DMS79 (cell line): ENCODE measurements at regions not wholly inside any gene's neighbourhood (a gene's known extent, or its start where the extent isn't known, plus 50 kb on each side); places are given as distances from the start of the nearest gene placed in this dataset.
"Not testable (repeated sequence)": the region's sequence is repeated elsewhere in the genome, so short reads cannot be mapped to it uniquely, and the experiment has no call there.

Source experiments
- DNase-seq: peaks from one replicate; lab custom pipeline; 2025; lab: John Stamatoyannopoulos, UW

GRCh38 chr2:224147174-224147573 is 108.1 kb upstream of the SERPINE2 start:
- DNase-seq, result no peak

GRCh38 chr2:224146356-224147160 is 107.5 kb upstream of the SERPINE2 start:
- no peak for DNase-seq

- DNase-seq, result no peak
Observed at GRCh38 chr2:224145751-224146355, 106.8 kb upstream of the SERPINE2 start.

DNA sequence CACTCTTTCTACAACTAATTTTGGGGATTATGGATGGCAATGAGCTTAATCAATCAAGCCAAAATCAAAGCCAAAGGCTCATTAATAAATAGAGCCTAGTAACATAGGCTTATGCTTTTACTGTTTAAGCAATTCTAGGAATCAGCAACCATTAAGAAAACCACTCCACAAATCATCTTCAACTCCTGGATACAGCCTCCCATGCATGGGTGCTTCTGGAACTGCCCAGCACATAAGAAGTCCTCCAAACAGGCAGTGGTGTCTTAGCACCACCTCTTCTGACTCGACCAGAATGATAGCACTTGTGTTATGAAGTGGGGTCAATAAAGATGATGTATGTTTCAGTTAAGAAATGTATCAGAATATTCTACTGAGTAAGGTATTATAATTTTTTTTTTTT is 104.4 kb upstream of the SERPINE2 start:
- DNase-seq, result no peak

DNA sequence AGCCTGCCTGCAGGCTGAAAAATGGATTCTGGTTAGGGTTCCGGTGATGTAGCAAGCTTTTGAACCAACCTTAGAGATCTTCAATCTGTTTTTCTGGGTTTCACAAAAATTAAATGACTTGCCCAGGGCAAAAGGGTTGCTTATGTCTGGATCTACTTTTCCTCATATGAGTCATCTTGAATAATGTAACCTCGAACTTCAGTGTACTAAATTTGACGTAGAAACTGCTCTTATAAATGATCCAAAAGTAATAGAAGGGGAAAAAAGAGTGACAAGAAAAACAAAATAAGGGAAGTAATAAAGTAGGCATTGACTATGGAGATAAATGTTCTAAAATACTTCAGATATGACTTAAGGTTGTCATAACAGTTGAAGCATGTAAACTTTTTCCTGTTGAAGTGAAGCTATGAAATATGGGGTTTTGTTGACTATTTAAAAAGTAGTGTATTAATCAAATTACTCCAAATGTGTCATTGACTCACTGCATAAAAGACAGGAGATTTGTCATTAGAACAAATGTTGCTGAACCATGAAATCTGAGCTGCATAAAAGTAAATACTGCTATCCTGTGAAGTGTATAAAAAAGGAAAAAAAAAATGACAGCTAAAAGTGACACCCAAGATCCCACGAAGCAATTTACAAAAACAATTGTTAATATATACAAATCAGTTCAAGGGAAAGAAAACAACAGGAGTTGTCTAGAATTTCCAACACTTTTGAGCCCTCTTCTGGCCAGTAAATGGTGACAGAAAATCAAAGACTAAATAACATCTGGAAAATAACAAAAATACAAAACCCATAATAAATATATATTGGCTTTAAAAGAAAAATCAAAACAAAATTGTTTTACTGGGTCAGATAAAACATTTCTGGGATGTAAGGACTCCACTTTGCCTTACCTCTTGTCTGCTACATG is 103.6 kb upstream of the SERPINE2 start:
- no peak for DNase-seq

GRCh38 chr2:224141304-224141703 is 102.2 kb upstream of the SERPINE2 start:
- DNase-seq, result no peak

- DNase-seq, result no peak
Observed at GRCh38 chr2:224137208-224137607, 98.1 kb upstream of the SERPINE2 start.

DNA sequence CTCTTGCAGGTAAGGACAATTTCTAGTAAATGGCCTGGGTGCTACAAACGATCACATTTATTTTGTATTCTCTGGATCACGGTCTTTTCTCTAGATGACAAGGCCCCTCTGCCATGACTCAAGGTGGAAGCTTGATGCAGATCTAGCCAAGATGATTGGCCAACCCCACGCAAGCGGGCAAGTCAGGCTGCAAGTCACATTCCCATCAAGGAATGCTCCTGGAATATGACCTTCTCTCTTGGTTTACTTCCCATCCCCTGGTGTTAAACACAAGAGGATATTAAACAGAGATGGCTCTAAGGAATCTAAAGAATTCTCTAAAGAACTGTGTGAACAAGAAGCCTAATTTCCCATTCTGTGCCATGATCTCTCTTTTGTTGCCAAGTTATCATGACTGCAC is 97.3 kb upstream of the SERPINE2 start:
- no peak for DNase-seq

GRCh38 chr2:224135881-224136280 is 96.8 kb upstream of the SERPINE2 start:
- DNase-seq, result no peak

- no peak for DNase-seq
Observed at GRCh38 chr2:224134003-224134734, 95.1 kb upstream of the SERPINE2 start.

GRCh38 chr2:224133387-224133786 is 94.3 kb upstream of the SERPINE2 start:
- DNase-seq, result no peak

DNA sequence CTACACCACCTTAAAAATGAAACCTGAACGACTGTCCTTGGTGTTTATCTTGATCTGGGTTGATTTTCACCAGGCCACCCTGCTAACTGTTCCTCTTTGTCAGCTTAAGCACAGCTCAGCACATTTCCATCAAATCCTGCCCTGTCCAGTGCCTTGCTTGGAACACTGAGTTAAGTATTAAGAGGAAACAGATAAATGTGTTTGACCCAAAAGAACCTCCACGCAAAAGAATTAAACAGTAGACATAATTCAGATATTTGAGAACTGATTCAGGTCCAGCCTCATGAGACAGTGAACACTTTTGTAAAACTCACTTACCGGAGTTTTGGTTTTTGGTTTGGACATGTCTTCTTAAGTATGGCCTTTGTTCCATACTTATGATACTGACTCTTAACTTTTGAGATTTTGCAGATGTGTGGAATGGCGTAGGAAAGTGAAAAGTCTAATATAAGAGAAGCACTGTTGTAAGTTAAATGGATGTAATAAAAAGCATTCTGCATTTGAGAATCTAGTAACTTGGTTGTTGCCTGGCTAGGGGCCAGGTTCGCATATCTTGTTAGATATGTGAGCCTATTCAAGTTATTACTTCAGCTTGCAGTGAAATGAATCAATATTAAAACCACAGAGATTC is 88.9 kb upstream of the SERPINE2 start:
- no peak for DNase-seq

GRCh38 chr2:224126440-224126839 is 87.4 kb upstream of the SERPINE2 start:
- DNase-seq, result no peak

DNA sequence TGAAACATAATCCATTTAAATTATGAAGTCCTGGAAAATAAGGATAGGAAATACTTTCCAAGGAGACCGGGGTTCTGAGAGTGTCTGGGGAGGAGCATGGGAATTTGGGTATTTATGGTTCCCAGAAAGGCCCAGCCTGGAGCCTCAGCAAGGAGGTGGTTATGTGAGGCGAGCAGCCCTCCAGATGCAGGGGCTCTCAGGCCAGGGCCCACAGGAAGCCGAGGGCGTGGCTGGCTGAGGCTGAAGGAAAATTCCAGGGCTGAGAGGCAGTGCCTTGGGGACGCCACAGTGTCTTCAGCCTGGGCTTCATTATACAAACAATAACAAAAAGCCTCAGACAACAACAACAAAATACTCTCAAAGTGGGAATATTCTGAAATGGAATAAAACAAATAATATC is 86.9 kb upstream of the SERPINE2 start:
- DNase-seq, result no peak

DNA sequence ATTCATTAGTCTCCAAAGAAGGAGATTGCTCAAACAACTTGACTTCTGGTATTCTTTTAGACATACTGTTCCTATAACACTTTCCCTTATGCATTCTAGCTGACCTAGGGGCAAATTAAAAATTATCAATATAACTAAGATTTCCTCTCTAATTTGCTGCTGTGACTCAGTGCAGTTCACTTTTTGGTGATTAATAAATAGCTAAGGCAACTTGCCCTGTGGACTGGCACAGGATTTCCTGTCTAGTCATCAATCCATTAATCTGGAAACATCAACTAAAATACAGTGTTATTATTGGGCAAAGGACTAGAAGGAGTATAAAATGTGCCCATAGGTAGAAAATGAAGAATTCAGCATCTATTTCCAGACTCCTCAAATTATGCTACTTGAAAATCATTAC is 83.5 kb upstream of the SERPINE2 start:
- DNase-seq, result no peak

DNA sequence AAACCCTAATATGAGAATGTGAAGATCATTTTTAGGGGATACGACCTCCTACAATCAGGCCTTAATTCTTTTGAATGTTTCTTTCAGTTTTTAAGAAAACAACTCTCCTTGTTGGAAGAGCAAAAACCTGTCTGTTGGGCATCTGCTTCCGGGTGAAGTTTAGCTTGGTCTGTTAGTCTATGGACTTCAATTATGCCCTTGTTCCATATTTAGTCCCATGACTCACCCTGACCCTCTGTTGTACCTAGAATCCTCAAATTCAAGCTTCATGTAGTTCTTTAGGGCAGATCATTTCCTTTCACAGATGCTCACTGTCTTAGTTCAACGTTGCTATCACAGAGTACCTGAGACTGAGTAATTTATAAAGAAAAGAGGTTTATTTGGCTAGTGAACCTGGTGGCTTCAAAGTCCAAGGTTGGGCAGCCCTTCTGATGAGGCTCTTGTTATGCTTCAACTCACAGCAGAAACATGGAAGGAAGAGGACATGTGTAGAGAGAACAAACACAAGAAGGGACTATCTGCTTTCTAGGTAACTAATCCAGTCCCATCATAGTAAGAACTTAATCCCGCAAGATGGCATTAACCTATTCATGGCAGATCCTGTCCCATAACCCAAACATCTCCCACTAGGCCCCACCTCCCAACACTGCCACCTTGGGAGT is 82.5 kb upstream of the SERPINE2 start:
- DNase-seq, result no peak

DNA sequence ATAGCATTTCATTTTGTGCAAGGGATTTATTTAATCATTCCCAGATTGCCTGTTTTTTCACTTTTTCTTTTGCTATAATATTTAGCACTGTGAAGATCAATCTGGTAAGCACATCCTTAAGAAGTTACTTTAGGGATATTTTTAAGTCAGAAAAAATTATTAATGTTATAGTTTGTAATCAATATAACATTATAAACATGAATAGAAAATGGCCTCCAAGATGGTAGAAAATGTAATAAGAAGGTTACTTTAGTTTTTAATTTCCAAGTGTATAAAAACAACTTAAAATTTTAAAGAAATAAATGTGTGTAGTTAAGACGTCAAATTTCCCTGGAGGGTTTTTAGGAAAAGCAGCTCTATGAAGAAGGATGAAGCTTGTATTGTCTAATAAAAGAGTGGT is 81.9 kb upstream of the SERPINE2 start:
- no peak for DNase-seq

- DNase-seq, result not testable (repeated sequence)
Observed at GRCh38 chr2:224119846-224120245, 80.8 kb upstream of the SERPINE2 start.

- no peak for DNase-seq
Observed at GRCh38 chr2:224114428-224114827, 75.3 kb upstream of the SERPINE2 start.

DNA sequence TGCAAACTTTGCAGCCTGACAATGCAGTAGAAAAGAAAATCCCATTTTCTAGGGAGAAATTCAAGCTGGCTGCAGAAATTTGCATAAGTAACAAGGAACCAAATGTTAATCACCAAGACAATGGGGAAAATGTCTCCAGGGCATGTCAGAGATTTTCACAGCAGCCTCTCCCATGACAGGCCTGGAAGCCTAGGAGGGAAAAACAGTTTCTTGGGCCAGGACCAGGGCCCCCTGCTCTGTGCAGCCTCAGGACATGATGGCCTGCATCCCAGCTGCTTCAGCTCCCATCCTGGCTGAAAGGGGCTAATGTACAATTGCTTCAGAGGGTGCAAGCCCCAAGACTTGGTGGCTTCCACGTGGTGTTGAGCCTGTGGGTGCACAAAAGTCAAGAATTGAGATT is 74.8 kb upstream of the SERPINE2 start:
- DNase-seq, result not testable (repeated sequence)

DNA sequence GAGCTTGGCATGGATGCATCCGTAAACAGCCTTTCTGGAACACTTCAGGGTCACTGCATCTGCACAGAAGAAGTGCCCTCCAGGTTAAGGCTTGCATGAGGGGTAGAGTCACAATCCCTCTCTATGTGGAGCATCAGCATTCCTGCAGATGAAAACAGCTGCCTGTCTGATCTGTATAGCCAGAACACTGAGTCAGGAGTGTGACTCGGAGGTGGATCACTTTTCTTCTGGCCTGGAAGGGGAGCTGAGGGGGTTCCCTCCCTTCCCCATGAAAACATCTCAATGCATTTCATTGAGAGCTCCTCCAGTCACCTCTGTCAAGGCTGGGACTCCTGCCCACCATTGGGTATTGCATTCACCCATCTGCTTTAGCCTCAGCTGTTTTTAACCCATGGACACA is 72.5 kb upstream of the SERPINE2 start:
- DNase-seq, result no peak
